ENCODE measurements at regions not wholly inside any gene's neighbourhood (a gene's known extent, or its start where the extent isn't known, plus 50 kb on each side); places are given as distances from the start of the nearest gene placed in this dataset.

- H3K4me1 Mint-ChIP-seq = no peaks in the 10 kb centered on the region
- no peak overlapping the region for H3K4me3 Mint-ChIP-seq
- no peak for DNase-seq
- no peaks in the 10 kb centered on the region for H3K27me3 Mint-ChIP-seq
- H3K9me3 Mint-ChIP-seq = peaks cover 2% of the 10 kb centered on the region
- H3K36me3 Mint-ChIP-seq = no peaks in the 10 kb centered on the region
- H3K27ac Mint-ChIP-seq = no peak overlapping the region
These were observed 368.4 kb downstream of the TFEC start for GRCh38 chr7:115662120-115662519.

DNA sequence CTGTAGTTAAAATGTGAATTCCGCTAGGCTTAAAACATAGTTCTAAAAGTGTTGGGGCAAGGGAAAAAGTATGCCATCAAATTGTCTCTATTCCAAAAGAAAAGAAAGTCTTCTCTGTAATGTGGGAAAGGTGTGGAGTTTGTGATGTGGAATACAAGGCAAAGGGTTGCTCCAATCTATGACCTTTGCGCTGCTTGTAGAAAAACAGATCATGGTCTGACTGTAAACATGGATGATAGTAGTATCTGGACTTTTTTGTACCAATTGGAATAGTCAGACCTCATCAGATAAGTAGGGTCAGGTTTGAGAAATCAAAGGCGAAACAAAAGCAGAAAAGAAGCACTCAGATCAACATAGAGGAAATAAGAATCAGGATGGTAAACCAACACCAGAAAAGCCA is 372.3 kb downstream of the TFEC start:
- Mint-ChIP-seq H3K27ac (no peak overlapping the region), H3K36me3 (no peaks in the 10 kb centered on the region), H3K9me3 (peaks cover 2% of the 10 kb centered on the region), H3K4me1 (no peaks in the 10 kb centered on the region), H3K27me3 (no peaks in the 10 kb centered on the region), H3K4me3 (no peak overlapping the region)
- no peak for DNase-seq

GRCh38 chr7:115654384-115655214 is 376.0 kb downstream of the TFEC start:
- Mint-ChIP-seq H3K27me3 (no peaks in the 10 kb centered on the region), H3K36me3 (no peaks in the 10 kb centered on the region), H3K9me3 (peaks cover 2% of the 10 kb centered on the region), H3K4me3 (no peak overlapping the region), H3K4me1 (no peaks in the 10 kb centered on the region), H3K27ac (no peak overlapping the region)
- no peak for DNase-seq

DNA sequence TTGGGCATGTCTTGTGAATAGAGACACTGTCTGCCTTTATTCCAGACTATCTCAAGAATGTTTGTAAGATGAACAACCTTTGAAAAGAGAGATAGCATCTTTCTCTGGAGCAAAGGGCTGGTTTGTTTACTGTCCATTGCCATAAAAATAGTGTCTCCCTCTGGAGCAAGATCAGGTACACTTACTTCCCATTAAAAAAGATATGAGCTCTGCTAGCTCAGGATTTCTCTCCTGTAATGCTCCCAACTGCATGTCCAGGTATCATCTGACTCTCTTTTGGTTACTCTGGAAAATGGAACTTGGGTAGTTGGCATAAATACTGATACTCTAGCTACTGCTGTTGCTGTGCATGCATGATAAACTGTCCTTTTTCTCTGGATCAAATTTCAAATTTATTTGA is 381.1 kb downstream of the TFEC start:
- Mint-ChIP-seq H3K9me3 (no peaks in the 10 kb centered on the region), H3K36me3 (no peaks in the 10 kb centered on the region), H3K4me1 (no peaks in the 10 kb centered on the region), H3K27me3 (no peaks in the 10 kb centered on the region), H3K4me3 (no peak overlapping the region), H3K27ac (no peak overlapping the region)
- no peak for DNase-seq

- DNase-seq = no peak
- H3K4me3 Mint-ChIP-seq = no peak overlapping the region
- no peaks in the 10 kb centered on the region for H3K27me3 Mint-ChIP-seq
- no peaks in the 10 kb centered on the region for H3K9me3 Mint-ChIP-seq
- no peaks in the 10 kb centered on the region for H3K36me3 Mint-ChIP-seq
- no peak overlapping the region for H3K27ac Mint-ChIP-seq
- H3K4me1 Mint-ChIP-seq = no peaks in the 10 kb centered on the region
These were observed 382.9 kb downstream of the TFEC start for GRCh38 chr7:115647712-115648111.

GRCh38 chr7:115642194-115642593 is 388.4 kb downstream of the TFEC start:
- no peak overlapping the region for H3K27ac Mint-ChIP-seq
- no peaks in the 10 kb centered on the region for H3K36me3 Mint-ChIP-seq
- no peak for DNase-seq
- H3K4me1 Mint-ChIP-seq = no peaks in the 10 kb centered on the region
- no peak overlapping the region for H3K4me3 Mint-ChIP-seq
- peaks cover 3% of the 10 kb centered on the region for H3K9me3 Mint-ChIP-seq
- H3K27me3 Mint-ChIP-seq = no peaks in the 10 kb centered on the region

DNA sequence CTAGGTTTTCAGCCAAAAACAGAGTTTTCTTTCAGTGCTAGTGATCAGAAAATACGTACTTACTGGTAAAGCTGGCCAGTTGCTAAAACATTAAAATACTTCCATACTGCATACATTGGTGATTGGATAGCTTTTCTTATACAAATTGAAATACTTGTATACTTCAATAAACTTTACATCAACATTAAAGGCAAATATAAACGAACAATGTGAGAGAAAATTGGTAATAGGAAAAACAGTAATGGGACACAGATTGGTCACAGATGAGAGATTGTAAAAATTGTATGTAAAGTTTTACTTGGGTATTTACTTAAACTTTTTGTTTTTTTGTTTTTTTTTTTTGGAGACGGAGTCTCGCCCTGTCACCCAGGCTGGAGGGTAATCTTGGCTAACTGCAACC is 391.7 kb downstream of the TFEC start:
- H3K27ac Mint-ChIP-seq = no peak overlapping the region
- no peaks in the 10 kb centered on the region for H3K4me1 Mint-ChIP-seq
- no peaks in the 10 kb centered on the region for H3K27me3 Mint-ChIP-seq
- no peaks in the 10 kb centered on the region for H3K36me3 Mint-ChIP-seq
- peaks cover 3% of the 10 kb centered on the region for H3K9me3 Mint-ChIP-seq
- no peak overlapping the region for H3K4me3 Mint-ChIP-seq
- no peak for DNase-seq

DNA sequence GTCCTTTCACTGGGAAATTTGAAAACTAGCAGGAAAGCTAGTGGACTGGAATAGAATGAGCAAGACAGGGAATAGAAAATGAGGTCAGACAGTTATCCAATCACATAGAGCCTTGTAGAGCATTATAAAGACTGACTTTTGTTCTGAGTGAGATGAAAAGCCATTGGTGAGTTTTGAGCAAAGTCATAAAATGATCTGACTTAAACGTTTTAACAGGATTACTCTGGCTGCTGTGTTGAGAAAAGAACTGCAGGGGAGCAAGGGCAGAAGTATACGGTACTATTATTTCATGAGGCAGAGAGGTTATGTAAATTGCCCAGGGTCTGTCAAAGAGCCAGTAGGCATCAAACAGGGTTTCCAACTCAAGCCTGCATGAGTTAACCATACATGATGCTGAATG is 393.4 kb downstream of the TFEC start:
- Mint-ChIP-seq H3K36me3 (no peaks in the 10 kb centered on the region), H3K27me3 (no peaks in the 10 kb centered on the region), H3K4me3 (no peak overlapping the region), H3K27ac (no peak overlapping the region), H3K9me3 (peaks cover 3% of the 10 kb centered on the region), H3K4me1 (no peaks in the 10 kb centered on the region)
- no peak for DNase-seq

DNA sequence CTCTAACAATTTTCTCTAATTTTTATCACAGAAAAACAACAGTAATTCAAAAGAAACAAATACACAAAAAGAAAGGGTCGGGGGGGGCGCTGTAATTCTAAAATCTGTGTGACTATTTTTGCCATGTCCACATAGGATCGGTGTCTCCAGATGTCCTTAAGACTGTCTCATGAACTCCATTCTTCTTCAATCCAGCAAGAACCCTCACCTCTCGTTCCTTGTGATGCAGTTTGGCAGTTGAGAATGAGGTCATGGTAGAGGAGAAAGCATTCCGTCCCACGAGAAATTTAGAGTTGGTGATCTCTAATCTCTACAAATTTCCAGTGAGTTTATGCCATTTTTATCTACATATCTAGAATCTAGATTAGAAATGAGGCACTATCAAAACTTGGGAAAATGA is 394.7 kb downstream of the TFEC start:
- H3K4me3 Mint-ChIP-seq = no peak overlapping the region

DNA sequence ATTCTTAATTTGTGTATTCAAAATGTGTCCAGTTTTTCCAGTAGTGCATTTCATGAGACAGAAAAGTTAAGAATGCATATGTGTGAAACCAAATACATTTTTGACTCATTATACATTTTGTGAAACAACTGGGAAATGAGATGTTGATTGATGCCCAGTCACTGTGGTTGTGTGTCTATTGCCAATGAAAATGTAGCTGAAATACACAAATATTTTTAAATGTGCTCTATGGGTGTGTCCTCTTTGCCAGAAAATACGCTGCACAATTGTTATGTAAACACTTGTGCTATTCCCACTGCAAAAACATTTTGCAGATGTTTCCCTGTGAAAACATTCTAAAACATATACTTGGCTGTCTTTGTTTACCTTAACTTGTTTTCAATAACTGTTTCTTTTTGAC is 395.2 kb downstream of the TFEC start:
- DNase-seq = no peak
- Mint-ChIP-seq H3K4me1 (no peaks in the 10 kb centered on the region), H3K27ac (no peak overlapping the region), H3K36me3 (no peaks in the 10 kb centered on the region), H3K9me3 (no peaks in the 10 kb centered on the region), H3K27me3 (no peaks in the 10 kb centered on the region), H3K4me3 (no peak overlapping the region)

More for the DNA sequence above, 394.7 kb downstream of the TFEC start:
- H3K36me3 Mint-ChIP-seq = no peaks in the 10 kb centered on the region
- H3K27ac Mint-ChIP-seq = no peak overlapping the region
- no peaks in the 10 kb centered on the region for H3K27me3 Mint-ChIP-seq
- no peaks in the 10 kb centered on the region for H3K9me3 Mint-ChIP-seq
- DNase-seq = no peak
- H3K4me1 Mint-ChIP-seq = no peaks in the 10 kb centered on the region

DNA sequence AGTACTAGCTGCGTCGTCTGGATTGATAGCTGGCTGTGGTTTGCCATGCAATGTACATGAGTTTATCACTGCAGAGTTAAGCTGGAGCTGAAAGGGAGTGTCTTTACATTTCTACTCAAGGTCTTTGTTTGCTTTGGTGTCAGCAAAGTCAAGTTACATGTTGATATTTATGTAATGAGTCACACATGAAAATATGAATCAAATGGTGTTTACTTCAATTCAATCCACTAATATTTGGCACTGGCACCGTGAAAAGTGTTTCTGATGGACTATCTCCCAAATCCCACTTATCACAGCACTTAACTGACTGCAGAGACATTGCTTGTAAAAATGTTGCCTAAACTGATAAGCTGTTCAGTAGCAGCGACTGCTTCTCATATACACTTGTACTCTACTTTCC is 395.9 kb downstream of the TFEC start:
- no peak overlapping the region for H3K4me3 Mint-ChIP-seq
- H3K9me3 Mint-ChIP-seq = no peaks in the 10 kb centered on the region
- DNase-seq = no peak
- no peaks in the 10 kb centered on the region for H3K36me3 Mint-ChIP-seq
- H3K27me3 Mint-ChIP-seq = no peaks in the 10 kb centered on the region
- H3K27ac Mint-ChIP-seq = no peak overlapping the region
- no peaks in the 10 kb centered on the region for H3K4me1 Mint-ChIP-seq

GRCh38 chr7:115632636-115633035 is 397.9 kb downstream of the TFEC start:
- no peak overlapping the region for H3K27ac Mint-ChIP-seq
- DNase-seq = no peak
- H3K4me1 Mint-ChIP-seq = no peaks in the 10 kb centered on the region
- H3K9me3 Mint-ChIP-seq = no peaks in the 10 kb centered on the region
- no peaks in the 10 kb centered on the region for H3K27me3 Mint-ChIP-seq
- H3K36me3 Mint-ChIP-seq = no peaks in the 10 kb centered on the region
- H3K4me3 Mint-ChIP-seq = no peak overlapping the region

GRCh38 chr7:115631782-115632181 is 398.8 kb downstream of the TFEC start:
- no peak for DNase-seq
- H3K4me3 Mint-ChIP-seq = no peak overlapping the region
- no peaks in the 10 kb centered on the region for H3K36me3 Mint-ChIP-seq
- H3K27me3 Mint-ChIP-seq = no peaks in the 10 kb centered on the region
- H3K9me3 Mint-ChIP-seq = no peaks in the 10 kb centered on the region
- no peaks in the 10 kb centered on the region for H3K4me1 Mint-ChIP-seq
- no peak overlapping the region for H3K27ac Mint-ChIP-seq

DNA sequence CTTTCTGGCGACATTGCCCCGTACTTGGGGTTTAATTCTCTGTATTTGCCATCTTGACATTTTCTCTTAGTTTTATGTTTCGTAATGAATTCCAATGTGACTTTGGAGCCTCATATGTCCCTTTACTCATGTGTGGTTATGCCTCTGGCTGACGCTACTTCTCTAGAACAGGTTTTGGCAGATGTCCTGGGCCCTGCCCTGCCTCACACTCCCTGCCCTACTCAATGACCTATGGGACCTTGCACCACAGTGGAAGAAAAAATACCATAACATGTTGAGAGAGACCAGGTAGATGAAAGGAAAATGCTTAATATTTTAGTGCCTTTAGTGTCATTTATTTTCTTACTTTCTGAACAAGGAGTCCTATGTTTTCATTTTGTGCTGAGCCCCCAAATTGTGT is 400.5 kb downstream of the TFEC start:
- Mint-ChIP-seq H3K4me3 (no peak overlapping the region), H3K4me1 (no peaks in the 10 kb centered on the region), H3K36me3 (no peaks in the 10 kb centered on the region), H3K27me3 (no peaks in the 10 kb centered on the region), H3K9me3 (no peaks in the 10 kb centered on the region), H3K27ac (no peak overlapping the region)
- DNase-seq = no peak

- H3K4me1 Mint-ChIP-seq = no peaks in the 10 kb centered on the region
- no peaks in the 10 kb centered on the region for H3K27me3 Mint-ChIP-seq
- H3K9me3 Mint-ChIP-seq = no peaks in the 10 kb centered on the region
- H3K4me3 Mint-ChIP-seq = no peak overlapping the region
- no peak for DNase-seq
- no peaks in the 10 kb centered on the region for H3K36me3 Mint-ChIP-seq
- no peak overlapping the region for H3K27ac Mint-ChIP-seq
These were observed 411.9 kb downstream of the TFEC start for GRCh38 chr7:115618676-115619075.

DNA sequence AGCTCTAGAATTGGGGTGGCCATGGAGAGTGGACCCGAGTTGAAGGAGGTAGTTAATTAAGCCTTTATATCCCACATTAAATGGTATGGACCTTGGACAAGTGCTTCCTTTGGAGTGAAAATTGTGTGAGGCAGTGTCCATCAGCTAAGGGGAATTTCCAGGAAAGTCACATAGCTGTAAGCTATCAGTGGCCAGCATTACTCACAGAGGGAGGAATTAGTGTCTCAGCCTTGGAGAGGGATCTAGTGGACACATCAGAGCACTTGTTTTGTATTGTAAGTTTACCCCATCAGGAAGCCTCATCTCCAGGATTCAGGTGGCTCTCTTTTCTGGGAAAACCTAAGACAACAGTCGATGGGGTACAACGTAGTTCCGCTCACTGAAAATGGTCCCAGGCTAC is 416.7 kb downstream of the TFEC start:
- H3K36me3 Mint-ChIP-seq = no peaks in the 10 kb centered on the region
- H3K4me1 Mint-ChIP-seq = no peaks in the 10 kb centered on the region
- H3K4me3 Mint-ChIP-seq = no peak overlapping the region
- DNase-seq = no peak
- H3K27me3 Mint-ChIP-seq = no peaks in the 10 kb centered on the region
- H3K27ac Mint-ChIP-seq = no peak overlapping the region
- H3K9me3 Mint-ChIP-seq = no peaks in the 10 kb centered on the region

Measured in activated naive CD8-positive, alpha-beta T cell treated with anti-CD3 and anti-CD28 coated beads for 36 hours (primary cell).